ENCODE measurements at regions not wholly inside any gene's neighbourhood (a gene's known extent, or its start where the extent isn't known, plus 50 kb on each side); places are given as distances from the start of the nearest gene placed in this dataset.

- Histone ChIP-seq H3K4me1 (peaks cover 0 to 4% (median 0%) of the 10 kb centered on the region in 6 donors), H3K27me3 (replicated peaks in 1 of 7) (no peaks in the 10 kb centered on the region), H3K4me3 (no peak overlapping the region), H3K36me3 (no peaks in the 10 kb centered on the region), H3K27ac (peak overlapping the region in 6 of 8 donors; percentile 32 to 71 (median 55)), H3K9me3 (no peaks in the 10 kb centered on the region)
- intact Hi-C loops (cut with DNase I; ENCODE audit: low total_unique reads), result no loop called here
- TF ChIP-seq, protein P1, sequence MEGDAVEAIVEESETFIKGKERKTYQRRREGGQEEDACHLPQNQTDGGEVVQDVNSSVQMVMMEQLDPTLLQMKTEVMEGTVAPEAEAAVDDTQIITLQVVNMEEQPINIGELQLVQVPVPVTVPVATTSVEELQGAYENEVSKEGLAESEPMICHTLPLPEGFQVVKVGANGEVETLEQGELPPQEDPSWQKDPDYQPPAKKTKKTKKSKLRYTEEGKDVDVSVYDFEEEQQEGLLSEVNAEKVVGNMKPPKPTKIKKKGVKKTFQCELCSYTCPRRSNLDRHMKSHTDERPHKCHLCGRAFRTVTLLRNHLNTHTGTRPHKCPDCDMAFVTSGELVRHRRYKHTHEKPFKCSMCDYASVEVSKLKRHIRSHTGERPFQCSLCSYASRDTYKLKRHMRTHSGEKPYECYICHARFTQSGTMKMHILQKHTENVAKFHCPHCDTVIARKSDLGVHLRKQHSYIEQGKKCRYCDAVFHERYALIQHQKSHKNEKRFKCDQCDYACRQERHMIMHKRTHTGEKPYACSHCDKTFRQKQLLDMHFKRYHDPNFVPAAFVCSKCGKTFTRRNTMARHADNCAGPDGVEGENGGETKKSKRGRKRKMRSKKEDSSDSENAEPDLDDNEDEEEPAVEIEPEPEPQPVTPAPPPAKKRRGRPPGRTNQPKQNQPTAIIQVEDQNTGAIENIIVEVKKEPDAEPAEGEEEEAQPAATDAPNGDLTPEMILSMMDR (IDR thresholded peaks at IDR 0.05 in 8 of 11, conservative IDR thresholded peaks at IDR 0.05 in 3 of 11), result no peak
- no peak for TF ChIP-seq POLR2A (IDR thresholded peaks at IDR 0.05)
- no peak for TF ChIP-seq POLR2AphosphoS5 (IDR thresholded peaks at IDR 0.05)
- DNase-seq, result no peak
- WGBS, 5 donors, result 68 to 89% (median 86%) methylated on average over 12 to 15 of the region's 15 CpGs
Measured at GRCh38 chr20:17835240-17835933, 133.2 kb downstream of the SNX5 start.

DNA sequence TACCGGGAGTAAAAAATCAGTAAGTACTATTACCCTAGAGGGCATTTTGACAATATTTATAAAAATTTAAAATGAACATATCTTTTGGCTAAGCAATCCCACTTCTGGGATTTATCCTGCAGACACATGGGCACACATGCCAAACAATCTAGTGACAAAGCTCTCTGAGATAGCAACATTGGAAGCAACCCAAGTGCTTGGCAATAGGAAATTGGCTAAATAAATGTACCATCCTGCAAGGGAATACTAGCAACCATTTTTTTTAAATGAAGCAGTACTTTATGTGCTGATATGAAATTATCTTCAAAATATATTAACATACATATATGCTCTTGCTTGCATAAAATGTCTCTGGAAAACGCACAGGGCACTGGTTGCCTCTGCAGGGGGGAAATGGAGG, 133.8 kb downstream of the SNX5 start:
- H3K36me3 ChIP-seq, result no peaks in the 10 kb centered on the region
- 77 to 91% (median 82%) methylated on average over 2 of the region's 2 CpGs for WGBS, 5 donors
- intact Hi-C loops (cut with DNase I; ENCODE audit: low total_unique reads), result no loop called here

DNA sequence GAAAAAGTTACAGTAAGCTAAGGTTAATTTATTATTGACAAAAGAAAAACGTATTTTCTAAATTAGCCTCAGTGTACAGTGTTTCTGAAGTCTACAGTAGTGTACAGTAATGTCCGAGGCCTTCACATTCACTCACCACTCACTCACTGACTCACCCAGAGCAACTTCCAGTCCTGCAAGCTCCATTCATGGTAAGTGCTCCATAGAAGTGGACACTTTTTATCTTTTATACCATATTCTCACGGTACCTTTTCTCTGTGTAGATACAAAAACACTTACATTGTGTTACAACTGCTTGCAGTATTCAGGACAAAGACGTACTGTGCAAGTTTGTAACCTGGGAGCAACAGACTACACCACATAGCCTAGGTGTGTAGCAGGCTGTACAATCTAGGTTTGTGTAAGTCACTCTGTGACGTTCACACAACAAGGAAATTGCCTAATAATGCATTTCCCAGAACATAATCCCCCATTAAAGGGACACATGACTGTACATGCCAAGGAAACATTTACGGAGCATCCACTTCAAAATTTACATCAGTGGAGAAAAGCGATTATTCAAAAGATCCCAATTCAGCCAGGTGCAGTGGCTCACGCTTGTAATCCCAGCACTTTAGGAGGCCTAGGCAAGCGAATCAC, 133.4 kb downstream of the BANF2 start:
- H3K9me3 ChIP-seq, result no peaks in the 10 kb centered on the region
- peaks cover 0 to 4% (median 0%) of the 10 kb centered on the region in 6 donors for H3K4me1 ChIP-seq
- H3K36me3 ChIP-seq, result no peaks in the 10 kb centered on the region
- DNase-seq, result no peak
- intact Hi-C loops (cut with DNase I; ENCODE audit: low total_unique reads), result no loop called here
- H3K27ac ChIP-seq, result no peak overlapping the region
- H3K4me3 ChIP-seq, result no peak overlapping the region
- no peaks in the 10 kb centered on the region for H3K27me3 ChIP-seq (replicated peaks in 1 of 7)
- WGBS, 5 donors, result 83 to 91% (median 84%) methylated on average over 9 of the region's 9 CpGs
- no peak for TF ChIP-seq POLR2A (IDR thresholded peaks at IDR 0.05)
- no peak for TF ChIP-seq POLR2AphosphoS5 (IDR thresholded peaks at IDR 0.05)
- TF ChIP-seq, protein P1 (IDR thresholded peaks at IDR 0.05 in 8 of 11, conservative IDR thresholded peaks at IDR 0.05 in 3 of 11), result no peak

More for the DNA sequence above, 133.8 kb downstream of the SNX5 start:
- Histone ChIP-seq H3K4me3 (no peak overlapping the region), H3K9me3 (no peaks in the 10 kb centered on the region), H3K4me1 (peaks cover 0 to 4% (median 0%) of the 10 kb centered on the region in 6 donors), H3K27me3 (replicated peaks in 1 of 7) (no peaks in the 10 kb centered on the region), H3K27ac (no peak overlapping the region)
- DNase-seq, result no peak
- TF ChIP-seq, protein P1 (IDR thresholded peaks at IDR 0.05 in 8 of 11, conservative IDR thresholded peaks at IDR 0.05 in 3 of 11), result no peak
- no peak for TF ChIP-seq POLR2AphosphoS5 (IDR thresholded peaks at IDR 0.05)
- no peak for TF ChIP-seq POLR2A (IDR thresholded peaks at IDR 0.05)

DNA sequence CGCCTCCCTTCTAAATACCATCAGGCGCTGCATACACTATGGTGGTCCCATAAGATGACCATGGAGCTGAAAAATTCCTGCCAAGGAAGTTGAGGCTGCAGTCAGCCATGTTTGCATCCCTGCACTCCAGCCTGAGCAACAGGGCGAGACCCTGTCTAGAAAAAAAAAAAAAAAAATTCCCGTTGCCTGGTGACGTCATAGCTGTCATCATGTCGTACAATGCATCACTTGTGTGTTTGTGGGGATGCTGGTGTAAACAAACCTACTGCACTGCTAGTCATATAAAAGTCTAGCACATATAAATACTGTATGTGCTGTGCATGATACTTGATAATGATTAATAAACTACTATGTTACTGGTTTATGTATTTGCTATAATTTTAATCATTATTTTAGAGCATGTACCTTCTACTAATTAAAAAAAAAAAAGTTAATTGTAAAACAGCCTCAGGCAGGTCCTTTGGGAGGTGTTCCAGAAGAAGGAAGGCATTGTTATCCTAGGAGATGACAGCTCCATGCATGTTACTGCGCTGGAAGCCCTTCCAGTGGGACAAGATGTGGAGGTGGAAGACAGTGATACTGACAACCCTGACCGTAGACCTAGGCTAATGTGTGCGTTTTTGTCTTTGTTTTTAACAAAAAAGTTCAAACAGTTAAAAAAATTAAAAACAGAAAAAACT, 132.6 kb downstream of the BANF2 start:
- no peaks in the 10 kb centered on the region for H3K27me3 ChIP-seq (replicated peaks in 1 of 7)
- H3K36me3 ChIP-seq, result no peaks in the 10 kb centered on the region
- H3K27ac ChIP-seq, result no peak overlapping the region
- peaks cover 0 to 4% (median 0%) of the 10 kb centered on the region in 6 donors for H3K4me1 ChIP-seq
- intact Hi-C loops (cut with DNase I; ENCODE audit: low total_unique reads), result no loop called here
- no peak overlapping the region for H3K4me3 ChIP-seq
- 80 to 91% (median 90%) methylated on average over 9 of the region's 9 CpGs for WGBS, 5 donors
- DNase-seq, result no peak
- H3K9me3 ChIP-seq, result no peaks in the 10 kb centered on the region
- TF ChIP-seq POLR2A (IDR thresholded peaks at IDR 0.05) (no peak), POLR2AphosphoS5 (IDR thresholded peaks at IDR 0.05) (no peak)
- TF ChIP-seq, protein P1 (IDR thresholded peaks at IDR 0.05 in 8 of 11, conservative IDR thresholded peaks at IDR 0.05 in 3 of 11), result no peak
